NT2/D1 (cell line): ENCODE measurements at regions not wholly inside any gene's neighbourhood (a gene's known extent, or its start where the extent isn't known, plus 50 kb on each side); places are given as distances from the start of the nearest gene placed in this dataset.

ENCODE experiments used
- DNase-seq: peaks from one replicate; pipeline ENCODE4 v3.0.0-alpha.2; 2011; ENCODE audit warnings: low read depth, low spot score
- H3K27me3 ChIP-seq: 2 replicates; pipeline ENCODE4 v1.6.0; 2011; ENCODE audit warnings: mild to moderate bottlenecking; ENCODE audit not compliant: insufficient read length, insufficient read depth
- H3K36me3 ChIP-seq: 2 replicates; pipeline ENCODE4 v1.6.1; 2011; ENCODE audit warnings: mild to moderate bottlenecking, low read length, mixed read lengths; ENCODE audit not compliant: insufficient read depth, insufficient read length
- H3K4me1 ChIP-seq: 2 replicates; pipeline ENCODE4 v1.5.1; 2011; ENCODE audit not compliant: insufficient read depth, insufficient read length
- H3K4me3 ChIP-seq: 2 replicates; pipeline ENCODE4 v1.5.1; 2011; ENCODE audit warnings: low read depth; ENCODE audit not compliant: insufficient read length
- H3K9ac ChIP-seq: 2 replicates; pipeline ENCODE4 v1.6.0; 2011; ENCODE audit warnings: low read depth; ENCODE audit not compliant: insufficient read length
- H3K9me3 ChIP-seq: 2 replicates; pipeline ENCODE4 v1.5.1; 2011; ENCODE audit warnings: mild to moderate bottlenecking, low read length; ENCODE audit not compliant: insufficient read depth
- SUZ12 ChIP-seq: IDR thresholded peaks from 2 replicates; pipeline ENCODE4 v1.6.1; 2011; ENCODE audit not compliant: insufficient read length, insufficient read depth; ENCODE audit errors: extremely low read depth
- YY1 ChIP-seq: IDR thresholded peaks from 2 replicates; pipeline ENCODE4 v1.6.1; 2011; ENCODE audit not compliant: insufficient read length, insufficient read depth
- ZNF274 ChIP-seq: IDR thresholded peaks from 2 replicates; pipeline ENCODE4 v1.6.1; 2011; ENCODE audit warnings: mild to moderate bottlenecking, low read depth, low read length

DNA sequence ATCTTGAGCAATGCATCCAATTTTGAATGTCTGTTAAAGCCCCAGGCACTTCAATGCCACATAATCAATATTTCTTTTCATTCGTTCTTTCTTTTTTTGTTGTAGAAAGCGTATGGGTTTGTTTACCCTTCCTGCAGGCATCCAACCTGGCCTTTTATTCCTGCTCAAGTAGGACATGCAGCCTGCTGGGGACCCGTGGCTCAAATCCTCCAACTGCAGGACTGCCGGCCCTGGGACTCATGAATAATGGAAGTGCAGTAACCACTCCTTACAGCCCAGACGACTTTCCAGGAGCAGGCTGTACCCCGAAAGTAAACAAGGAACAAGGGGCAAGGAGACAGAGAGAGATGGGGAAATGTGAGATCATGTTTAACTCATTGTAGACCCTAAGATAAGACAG, 126.4 kb downstream of the SALL1 start:
- H3K36me3 ChIP-seq, result no peaks in the 10 kb centered on the region
- no peak overlapping the region for H3K4me3 ChIP-seq
- no peak overlapping the region for H3K9ac ChIP-seq
- no peaks in the 10 kb centered on the region for H3K9me3 ChIP-seq
- peaks cover 12% of the 10 kb centered on the region for H3K4me1 ChIP-seq
- H3K27me3 ChIP-seq, result peaks cover 4% of the 10 kb centered on the region
- TF ChIP-seq SUZ12 (no peak), ZNF274 (no peak), YY1 (no peak)
- no peak for DNase-seq

DNA sequence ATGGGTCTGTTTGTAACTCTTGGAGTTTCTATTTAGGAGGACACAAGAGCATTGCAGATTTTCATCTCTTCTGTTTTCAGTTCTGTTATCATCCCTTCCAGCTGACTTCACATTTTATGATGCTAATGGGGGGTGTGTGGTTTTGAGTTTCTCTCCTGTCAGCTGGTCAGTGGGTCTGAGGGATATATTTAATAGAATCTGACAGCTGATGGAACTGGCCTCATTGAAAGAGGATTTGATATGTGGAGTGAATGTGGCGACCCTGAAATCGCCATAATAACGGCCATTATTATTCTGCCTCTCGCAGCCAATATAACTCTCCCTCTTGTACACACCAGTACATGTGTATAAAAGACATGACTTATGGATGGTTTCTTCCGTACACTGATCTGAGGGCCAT, 128.1 kb downstream of the SALL1 start:
- Histone ChIP-seq H3K4me3 (no peak overlapping the region), H3K9ac (no peak overlapping the region), H3K9me3 (no peaks in the 10 kb centered on the region), H3K27me3 (peaks cover 4% of the 10 kb centered on the region), H3K4me1 (peaks cover 12% of the 10 kb centered on the region), H3K36me3 (no peaks in the 10 kb centered on the region)
- TF ChIP-seq SUZ12 (no peak), ZNF274 (no peak), YY1 (no peak)
- no peak for DNase-seq

GRCh38 chr16:51019617-51020016, 131.5 kb downstream of the SALL1 start:
- Histone ChIP-seq H3K4me3 (no peak overlapping the region), H3K9me3 (no peaks in the 10 kb centered on the region), H3K36me3 (no peaks in the 10 kb centered on the region), H3K4me1 (peaks cover 6% of the 10 kb centered on the region), H3K9ac (no peak overlapping the region), H3K27me3 (peaks cover 10% of the 10 kb centered on the region)
- DNase-seq, result no peak
- TF ChIP-seq SUZ12, result no peak
- TF ChIP-seq ZNF274, result no peak
- TF ChIP-seq YY1, result no peak

- no peak overlapping the region for H3K4me3 ChIP-seq
- H3K27me3 ChIP-seq, result peaks cover 7% of the 10 kb centered on the region
- no peak for TF ChIP-seq ZNF274
- no peak for TF ChIP-seq SUZ12
- TF ChIP-seq YY1, result no peak
Measured at GRCh38 chr16:51017969-51018368, 133.1 kb downstream of the SALL1 start.

DNA sequence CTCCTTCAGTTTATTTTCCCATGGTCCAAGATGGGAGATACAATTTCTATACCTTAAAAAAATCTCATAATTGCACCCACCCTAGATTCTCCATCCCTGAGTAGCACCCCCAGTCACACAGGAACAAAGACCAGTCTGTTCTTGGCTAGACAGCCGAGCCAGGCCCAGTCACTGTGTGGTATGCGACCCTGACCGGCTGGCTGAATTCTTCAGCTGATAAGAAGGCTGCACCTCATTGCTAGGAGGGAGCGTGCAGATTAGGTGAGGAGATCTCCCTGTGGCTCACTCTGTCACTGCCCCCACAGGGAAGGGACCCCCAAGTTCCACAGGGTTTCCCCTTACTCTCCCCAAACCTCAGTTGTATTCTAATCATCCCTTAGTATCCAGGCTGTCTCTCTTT, 138.7 kb downstream of the SALL1 start:
- no peak overlapping the region for H3K9ac ChIP-seq
- no peak overlapping the region for H3K4me3 ChIP-seq
- no peak for DNase-seq
- no peaks in the 10 kb centered on the region for H3K4me1 ChIP-seq
- H3K9me3 ChIP-seq, result peaks cover 23% of the 10 kb centered on the region; the same call in 1 of the 2 replicates
- H3K27me3 ChIP-seq, result peaks cover 7% of the 10 kb centered on the region
- H3K36me3 ChIP-seq, result no peaks in the 10 kb centered on the region
- no peak for TF ChIP-seq SUZ12
- no peak for TF ChIP-seq YY1
- no peak for TF ChIP-seq ZNF274

More at GRCh38 chr16:51017969-51018368, 133.1 kb downstream of the SALL1 start:
- DNase-seq, result no peak
- Histone ChIP-seq H3K36me3 (no peaks in the 10 kb centered on the region), H3K4me1 (no peaks in the 10 kb centered on the region), H3K9ac (no peak overlapping the region), H3K9me3 (no peaks in the 10 kb centered on the region)

- TF ChIP-seq ZNF274, result no peak
- no peak for TF ChIP-seq YY1
- no peak for TF ChIP-seq SUZ12
- no peaks in the 10 kb centered on the region for H3K36me3 ChIP-seq
- peaks cover 23% of the 10 kb centered on the region; the same call in 1 of the 2 replicates for H3K9me3 ChIP-seq
- no peak for DNase-seq
- no peaks in the 10 kb centered on the region for H3K4me1 ChIP-seq
- H3K9ac ChIP-seq, result no peak overlapping the region
- peaks cover 7% of the 10 kb centered on the region for H3K27me3 ChIP-seq
- no peak overlapping the region for H3K4me3 ChIP-seq
Measured at GRCh38 chr16:51010817-51011216, 140.3 kb downstream of the SALL1 start.

GRCh38 chr16:51009813-51010212, 141.3 kb downstream of the SALL1 start:
- no peak for DNase-seq
- Histone ChIP-seq H3K4me3 (no peak overlapping the region), H3K27me3 (no peaks in the 10 kb centered on the region), H3K9ac (no peak overlapping the region), H3K36me3 (no peaks in the 10 kb centered on the region), H3K9me3 (peaks cover 23% of the 10 kb centered on the region; the same call in 1 of the 2 replicates), H3K4me1 (no peaks in the 10 kb centered on the region)
- TF ChIP-seq ZNF274 (no peak), SUZ12 (no peak), YY1 (no peak)

DNA sequence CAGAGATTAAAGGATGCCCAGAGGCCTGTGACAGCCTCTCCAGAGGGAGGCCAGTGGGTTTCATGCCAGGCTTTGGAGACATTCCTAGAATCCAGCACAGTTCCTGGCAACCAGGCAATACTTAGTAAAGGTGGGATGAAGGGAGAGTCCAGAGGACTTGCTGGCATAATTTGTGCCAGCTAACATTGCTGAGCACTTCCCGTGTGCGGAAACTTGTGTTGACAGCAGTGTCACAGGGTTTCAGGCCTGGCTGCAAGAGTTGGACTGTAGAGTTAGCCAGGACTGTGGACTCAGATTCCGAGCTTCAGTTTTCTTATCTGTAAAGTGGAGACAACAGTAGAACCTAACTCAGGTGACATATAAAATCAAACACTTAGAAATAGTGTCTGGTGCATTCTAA, 141.7 kb downstream of the SALL1 start:
- Histone ChIP-seq H3K9ac (no peak overlapping the region), H3K4me1 (no peaks in the 10 kb centered on the region), H3K27me3 (no peaks in the 10 kb centered on the region), H3K9me3 (peaks cover 23% of the 10 kb centered on the region; the same call in 1 of the 2 replicates), H3K36me3 (no peaks in the 10 kb centered on the region), H3K4me3 (no peak overlapping the region)
- no peak for DNase-seq
- TF ChIP-seq SUZ12 (no peak), YY1 (no peak), ZNF274 (no peak)
